HAP-1 (cell line): ENCODE measurements at regions not wholly inside any gene's neighbourhood (a gene's known extent, or its start where the extent isn't known, plus 50 kb on each side); places are given as distances from the start of the nearest gene placed in this dataset.

Source experiments
- DNase-seq, 2 experiments: peaks; one replicate each; pipeline ENCODE4 v3.0.0-alpha.2; 2016 to 2020; ENCODE audit warnings: low spot score in 2 of 2
- H3K27me3 ChIP-seq: fragments of 250-450 bp; sonication (Bioruptor Pico); 2 replicates; pipeline ENCODE4 v1.5.1; 2020; ENCODE audit warnings: low read depth, mild to moderate bottlenecking, moderate library complexity
- H3K36me3 ChIP-seq: fragments of 250-450 bp; sonication (Bioruptor Pico); replicated peaks from 2 replicates; pipeline ENCODE4 v1.5.1; 2020; ENCODE audit warnings: mild to moderate bottlenecking
- H3K4me1 ChIP-seq: fragments of 250-450 bp; sonication (Bioruptor Pico); 2 replicates; pipeline ENCODE4 v1.5.1; 2020; ENCODE audit warnings: mild to moderate bottlenecking
- H3K4me3 ChIP-seq: fragments of 250-450 bp; sonication (Bioruptor Pico); 2 replicates; pipeline ENCODE4 v1.5.1; 2020; ENCODE audit warnings: mild to moderate bottlenecking, moderate library complexity
- H3K9me3 ChIP-seq: fragments of 250-450 bp; sonication (Bioruptor Pico); 2 replicates; pipeline ENCODE4 v1.5.1; 2020; ENCODE audit warnings: mild to moderate bottlenecking, moderate library complexity
- in situ Hi-C: fragments of 300-500 bp; cut with MboI; formaldehyde crosslinking; loops from 3 replicates; pipeline ENCODE4 v1.14.3; 2020; ENCODE audit warnings: low sequenced_read_pairs, inconsistent platforms, mixed read lengths

DNA sequence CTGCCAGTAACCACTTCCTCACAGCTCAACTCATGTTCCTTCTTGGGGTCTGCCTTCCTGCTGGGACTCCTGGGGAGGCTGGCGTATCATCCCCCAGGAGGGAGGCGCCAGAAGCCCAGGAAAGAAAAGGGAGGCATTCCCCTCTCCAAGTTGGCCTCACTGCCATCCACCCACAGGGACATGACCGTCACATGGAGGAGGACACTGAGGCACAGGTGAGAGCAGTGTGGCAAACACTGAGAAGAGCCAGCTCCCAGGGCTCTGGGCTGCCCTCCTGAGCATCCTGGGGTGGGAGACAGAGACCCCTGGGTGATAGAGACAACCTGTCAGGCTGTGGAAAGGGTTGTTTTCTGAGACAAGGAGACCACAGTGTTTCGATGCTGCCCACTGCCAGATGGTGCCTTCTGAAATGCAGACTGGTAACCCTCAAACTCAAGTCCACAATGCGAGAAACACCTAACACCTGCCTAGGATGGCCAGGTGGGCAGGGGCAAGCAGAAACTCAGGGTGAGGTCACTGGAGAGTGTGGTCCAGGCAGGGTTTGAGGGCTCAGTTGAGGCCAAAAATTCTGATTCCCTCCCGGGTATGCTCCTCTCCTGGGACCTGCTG lies 1722.1 kb downstream of the TP53TG3F start:
- H3K4me1 ChIP-seq, result no peaks in the 10 kb centered on the region
- H3K9me3 ChIP-seq, result no peaks in the 10 kb centered on the region
- no peak for DNase-seq
- no peaks in the 10 kb centered on the region for H3K27me3 ChIP-seq
- no peaks in the 10 kb centered on the region for H3K36me3 ChIP-seq
- H3K4me3 ChIP-seq, result no peak overlapping the region
- in situ Hi-C loops, result no loop called here

DNA sequence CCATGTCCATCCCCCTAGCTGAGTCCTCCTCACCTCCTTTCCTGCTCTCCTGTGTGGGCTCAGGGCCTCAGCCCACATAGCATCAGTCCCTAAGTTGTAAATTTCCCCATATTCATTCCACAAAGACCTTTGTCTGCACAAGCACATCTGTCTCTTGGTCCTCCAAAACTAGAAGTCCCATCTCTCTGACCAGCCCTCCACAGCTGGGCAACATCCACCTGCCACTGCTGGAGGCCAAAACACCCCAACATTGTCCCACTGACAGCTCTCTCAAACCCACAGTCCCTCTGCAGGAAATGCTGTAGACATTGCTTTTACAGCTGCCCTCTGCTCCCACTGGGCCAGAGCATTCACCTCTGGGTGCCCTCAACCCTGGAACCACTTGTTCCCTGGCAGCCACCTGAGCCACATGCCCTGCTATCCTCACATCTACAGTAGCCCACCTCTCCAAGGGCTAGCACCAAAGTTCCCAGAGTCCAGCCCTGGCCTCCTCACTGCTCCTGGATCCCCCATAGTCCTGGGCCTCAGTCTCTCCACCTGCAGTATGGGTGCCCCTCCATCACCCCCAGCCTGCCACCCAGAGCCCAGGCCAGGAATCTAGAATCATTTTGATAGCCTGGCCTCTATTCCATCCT lies 1722.7 kb downstream of the TP53TG3F start:
- Histone ChIP-seq H3K9me3 (no peaks in the 10 kb centered on the region), H3K36me3 (no peaks in the 10 kb centered on the region), H3K4me3 (no peak overlapping the region), H3K27me3 (no peaks in the 10 kb centered on the region), H3K4me1 (no peaks in the 10 kb centered on the region)
- in situ Hi-C loops, result no loop called here
- DNase-seq, result no peak

DNA sequence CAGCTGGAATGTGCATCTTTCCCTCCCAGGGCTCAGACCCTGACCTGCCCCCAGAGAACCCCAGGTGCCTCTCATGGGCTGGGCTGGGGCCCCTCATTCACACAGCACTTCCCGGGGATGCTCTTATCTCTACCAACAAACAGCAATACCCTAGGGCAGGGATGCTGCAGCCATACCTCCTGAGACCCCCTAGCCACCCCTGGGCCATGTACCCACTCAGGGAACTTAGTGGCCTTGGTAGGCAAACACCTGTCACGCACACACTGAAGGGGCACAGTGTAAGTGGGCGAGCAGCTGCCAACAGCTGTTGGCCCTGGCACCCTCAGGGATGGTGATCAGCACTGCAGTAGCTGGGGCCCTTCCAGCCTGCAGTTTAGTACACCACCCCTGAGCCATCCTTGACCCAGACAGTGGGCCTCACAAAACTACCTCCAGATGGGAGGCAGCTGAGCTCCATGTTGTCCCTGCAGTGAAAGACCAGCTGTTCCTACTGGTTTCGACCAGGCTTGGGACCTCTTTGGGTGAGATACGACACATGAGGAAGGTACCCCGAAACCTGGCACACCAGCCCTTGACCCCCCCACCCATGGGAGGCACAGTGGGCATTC lies 1723.6 kb downstream of the TP53TG3F start:
- no peaks in the 10 kb centered on the region for H3K27me3 ChIP-seq
- no peak overlapping the region for H3K4me3 ChIP-seq
- H3K36me3 ChIP-seq, result no peaks in the 10 kb centered on the region
- no peaks in the 10 kb centered on the region for H3K4me1 ChIP-seq
- no peaks in the 10 kb centered on the region for H3K9me3 ChIP-seq
- no peak for DNase-seq
- in situ Hi-C loops, result no loop called here

DNA sequence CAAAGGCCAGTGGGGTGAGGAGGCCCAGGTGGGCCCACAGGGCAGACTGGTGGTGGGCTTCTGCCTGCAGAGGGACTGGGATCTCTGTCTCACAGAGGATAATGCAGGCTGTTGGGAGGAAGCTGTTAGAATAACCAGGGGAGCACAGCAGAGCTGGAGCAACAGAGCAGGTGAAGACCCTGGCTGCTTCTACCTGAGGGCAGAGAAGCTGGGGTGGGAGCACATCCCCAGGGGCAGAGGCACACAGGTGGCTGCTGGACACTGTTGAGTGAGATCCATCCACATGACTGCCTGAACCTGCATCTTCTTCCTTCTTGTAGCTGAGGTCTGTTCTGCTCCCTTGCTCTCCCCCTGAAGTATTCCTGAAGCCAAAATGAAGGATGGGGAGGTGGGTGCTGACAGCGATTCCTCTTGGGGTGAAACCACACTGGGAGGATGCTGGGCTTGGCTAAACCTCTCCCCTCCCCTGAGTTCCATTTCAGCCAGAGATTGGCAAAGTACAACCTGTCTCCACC lies 1725.0 kb downstream of the TP53TG3F start:
- in situ Hi-C loops, result no loop called here
- Histone ChIP-seq H3K4me3 (no peak overlapping the region), H3K4me1 (no peaks in the 10 kb centered on the region), H3K27me3 (no peaks in the 10 kb centered on the region), H3K36me3 (no peaks in the 10 kb centered on the region), H3K9me3 (no peaks in the 10 kb centered on the region)
- no peak for DNase-seq

DNA sequence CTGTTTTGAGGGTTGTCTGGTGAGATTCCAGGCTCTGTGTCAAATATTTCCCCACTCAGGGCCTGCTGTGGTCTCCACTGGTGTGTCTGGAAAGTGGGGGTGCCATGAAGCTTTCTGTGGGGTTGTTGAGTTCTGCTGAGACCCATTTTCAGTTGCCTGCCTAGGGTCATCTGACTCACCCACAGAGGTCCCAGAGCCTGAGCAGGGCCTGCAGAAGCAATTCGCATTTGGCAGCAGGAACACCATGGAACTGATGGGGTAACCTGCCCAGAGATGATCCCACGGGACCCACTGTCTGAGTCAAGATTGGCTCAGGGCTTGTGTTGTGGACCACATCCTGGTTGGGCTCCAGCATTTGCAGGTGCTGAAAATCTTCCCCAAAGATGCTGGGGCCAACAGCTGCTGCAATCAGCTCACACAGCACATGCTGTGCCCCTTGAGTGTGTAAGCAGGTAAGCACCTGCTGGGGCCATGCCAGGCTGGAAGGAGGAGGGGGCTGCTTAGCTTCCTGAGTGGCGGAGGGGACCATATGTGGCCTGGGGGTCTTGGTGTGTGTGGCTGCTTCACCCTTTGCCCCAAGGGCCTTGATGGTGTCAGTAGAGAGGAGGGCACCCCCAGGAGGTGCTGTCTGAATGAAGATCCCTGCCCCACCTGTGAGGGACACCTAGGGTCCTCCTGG lies 1726.1 kb downstream of the TP53TG3F start:
- no peaks in the 10 kb centered on the region for H3K4me1 ChIP-seq
- H3K9me3 ChIP-seq, result no peaks in the 10 kb centered on the region
- no peaks in the 10 kb centered on the region for H3K27me3 ChIP-seq
- no peak for DNase-seq
- no peak overlapping the region for H3K4me3 ChIP-seq
- H3K36me3 ChIP-seq, result no peaks in the 10 kb centered on the region
- in situ Hi-C loops, result no loop called here

DNA sequence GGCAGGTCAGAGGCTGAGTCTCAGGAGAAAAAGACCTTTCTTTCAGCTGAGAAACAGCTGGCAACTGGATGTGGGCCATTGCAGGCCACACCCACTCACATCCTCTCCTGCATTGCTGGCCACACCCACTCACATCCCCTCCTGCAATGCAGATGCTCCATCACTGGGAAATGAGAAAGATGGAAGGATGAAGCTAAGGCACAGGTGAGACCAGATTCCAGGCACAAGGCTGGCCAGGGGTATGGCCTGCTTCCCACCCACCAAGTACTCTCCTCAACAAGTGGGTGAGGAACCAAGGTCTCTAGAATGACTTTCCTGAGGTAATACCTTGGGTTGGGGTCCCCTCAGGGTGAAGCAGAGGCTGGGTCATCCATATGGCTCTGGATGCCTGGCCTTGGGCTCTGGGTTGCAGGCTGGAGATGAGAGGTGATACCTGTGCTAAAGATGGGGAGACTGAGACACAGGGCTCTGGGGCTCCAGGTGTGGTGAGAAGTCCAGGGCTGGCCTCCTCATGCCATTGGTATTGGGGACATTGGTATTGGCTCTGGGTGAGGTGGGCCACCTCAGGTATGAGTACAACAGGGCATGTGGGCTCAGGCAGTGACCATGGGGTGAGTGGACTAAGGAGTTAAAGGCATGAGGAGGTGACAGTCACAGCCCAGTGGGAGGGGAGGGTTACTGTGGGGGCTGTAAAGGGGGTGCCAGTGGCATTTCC lies 1726.8 kb downstream of the TP53TG3F start:
- in situ Hi-C loops, result no loop called here
- Histone ChIP-seq H3K9me3 (no peaks in the 10 kb centered on the region), H3K4me1 (no peaks in the 10 kb centered on the region), H3K36me3 (no peaks in the 10 kb centered on the region), H3K27me3 (no peaks in the 10 kb centered on the region), H3K4me3 (no peak overlapping the region)
- DNase-seq, result no peak

DNA sequence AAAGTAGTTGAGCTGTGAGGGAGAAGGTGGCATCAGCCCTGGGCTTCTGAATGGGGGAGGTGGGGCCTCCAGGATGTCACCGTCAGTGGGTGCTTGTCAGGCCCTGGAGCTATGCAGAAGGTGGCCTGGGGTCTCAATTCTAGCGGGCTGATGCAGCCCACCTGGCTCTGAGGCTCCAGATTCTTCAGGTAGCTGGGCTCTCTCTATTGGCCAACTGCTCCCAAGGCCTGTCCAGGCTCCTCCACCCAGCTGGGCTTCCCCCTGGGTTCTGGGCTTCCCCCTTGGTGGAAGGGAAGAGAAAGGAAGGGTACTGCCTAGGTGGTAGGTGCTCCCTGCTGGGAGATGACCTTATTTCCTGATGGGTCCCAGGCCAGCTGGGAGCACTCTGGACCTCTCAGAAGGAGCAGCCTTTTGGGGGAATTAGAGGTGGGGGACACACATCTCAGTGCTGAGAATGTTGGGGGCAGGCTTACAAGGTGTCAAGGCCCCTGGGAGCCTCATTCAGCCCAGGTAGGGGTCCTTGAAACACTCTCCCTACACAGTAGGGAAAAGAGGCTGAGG lies 1728.3 kb downstream of the TP53TG3F start:
- H3K4me1 ChIP-seq, result no peaks in the 10 kb centered on the region
- DNase-seq, result no peak
- no peaks in the 10 kb centered on the region for H3K36me3 ChIP-seq
- H3K9me3 ChIP-seq, result no peaks in the 10 kb centered on the region
- in situ Hi-C loops, result no loop called here
- H3K27me3 ChIP-seq, result no peaks in the 10 kb centered on the region
- no peak overlapping the region for H3K4me3 ChIP-seq

DNA sequence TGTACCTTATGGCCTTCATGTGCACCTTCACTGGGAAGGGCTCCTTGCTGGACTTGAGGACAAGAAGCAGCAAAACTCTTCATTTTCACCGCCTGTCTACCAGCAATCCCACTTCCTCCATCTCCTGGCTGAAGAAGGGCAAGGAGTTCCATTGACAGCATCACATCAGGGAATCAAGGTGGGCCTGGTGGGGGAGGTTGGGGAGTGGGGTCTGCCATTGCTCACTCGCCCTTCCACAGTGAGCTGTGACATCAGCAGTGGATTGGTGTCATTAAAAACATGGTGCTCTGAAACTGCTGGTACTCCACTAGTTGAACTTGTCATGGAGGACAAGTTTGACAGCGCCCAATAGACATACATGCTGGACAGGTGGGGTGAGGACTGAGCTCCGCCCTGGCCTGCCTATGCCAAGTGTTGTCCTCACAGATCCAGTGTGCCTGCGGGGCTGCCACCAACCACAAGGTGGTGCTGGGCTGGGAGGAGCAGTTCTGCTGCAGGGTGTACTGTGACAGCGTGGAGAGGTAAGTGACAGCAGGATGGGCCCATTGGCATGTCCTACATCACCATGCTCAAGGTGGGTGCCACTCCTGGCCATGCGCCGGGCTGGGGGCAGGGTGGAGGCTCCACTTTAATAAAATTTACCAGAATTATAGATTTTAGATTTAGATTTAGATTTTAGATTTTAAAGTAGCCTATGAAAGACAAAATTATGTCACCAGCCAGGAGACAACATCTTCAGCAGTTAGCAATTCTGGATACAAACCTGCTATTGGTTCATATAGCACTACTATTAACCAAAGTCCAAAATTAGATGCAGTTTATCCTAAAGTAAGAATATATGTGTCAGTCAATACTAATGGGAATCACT lies 1729.1 kb downstream of the TP53TG3F start:
- Histone ChIP-seq H3K36me3 (no peaks in the 10 kb centered on the region), H3K27me3 (no peaks in the 10 kb centered on the region), H3K9me3 (no peaks in the 10 kb centered on the region), H3K4me1 (no peaks in the 10 kb centered on the region), H3K4me3 (no peak overlapping the region)
- no peak for DNase-seq
- in situ Hi-C loops, result no loop called here

DNA sequence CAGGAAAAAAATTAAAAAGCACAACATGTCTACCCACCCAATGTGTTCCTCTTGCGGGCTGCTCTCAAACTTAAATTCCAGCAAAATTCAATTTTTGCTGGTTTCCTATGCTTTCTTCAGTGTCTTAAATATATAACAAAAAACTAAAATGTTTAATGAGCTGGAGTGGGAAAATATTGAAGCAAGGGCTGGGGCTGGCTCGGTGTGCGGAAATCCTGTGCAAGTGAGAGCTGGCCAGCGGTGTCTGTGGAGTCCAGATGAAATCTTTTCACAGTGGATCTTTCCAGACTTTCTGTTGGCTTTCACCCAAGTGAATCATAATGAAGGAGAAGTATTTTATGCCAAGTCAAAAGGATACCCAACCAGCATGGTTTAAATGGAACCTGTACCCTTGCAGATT lies 1733.6 kb downstream of the TP53TG3F start:
- no peak overlapping the region for H3K4me3 ChIP-seq
- in situ Hi-C loops, result no loop called here
- no peaks in the 10 kb centered on the region for H3K4me1 ChIP-seq
- DNase-seq, result no peak
- no peaks in the 10 kb centered on the region for H3K27me3 ChIP-seq
- H3K9me3 ChIP-seq, result no peaks in the 10 kb centered on the region
- no peaks in the 10 kb centered on the region for H3K36me3 ChIP-seq

DNA sequence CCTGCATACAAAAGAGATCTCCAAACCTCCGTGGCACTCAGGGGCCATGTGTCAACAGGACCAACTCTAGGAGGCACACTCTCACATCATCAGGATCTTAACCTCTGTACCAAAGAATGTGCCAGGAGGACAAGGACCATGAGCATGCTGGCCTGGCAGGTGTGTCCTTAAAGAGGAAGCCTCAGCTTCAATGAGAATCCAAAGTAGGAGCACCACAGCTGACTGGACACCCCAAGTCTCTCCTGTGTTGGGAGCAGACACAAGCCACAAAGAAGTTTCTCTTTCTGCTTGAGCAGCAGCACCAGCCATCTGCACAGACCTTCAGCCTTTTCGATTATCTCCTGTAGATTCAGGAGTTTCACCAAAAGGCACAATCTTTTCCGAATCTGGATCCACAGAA lies 1734.5 kb downstream of the TP53TG3F start:
- DNase-seq, result no peak
- Histone ChIP-seq H3K9me3 (no peaks in the 10 kb centered on the region), H3K4me1 (no peaks in the 10 kb centered on the region), H3K36me3 (no peaks in the 10 kb centered on the region), H3K27me3 (no peaks in the 10 kb centered on the region), H3K4me3 (no peak overlapping the region)
- in situ Hi-C loops, result no loop called here

DNA sequence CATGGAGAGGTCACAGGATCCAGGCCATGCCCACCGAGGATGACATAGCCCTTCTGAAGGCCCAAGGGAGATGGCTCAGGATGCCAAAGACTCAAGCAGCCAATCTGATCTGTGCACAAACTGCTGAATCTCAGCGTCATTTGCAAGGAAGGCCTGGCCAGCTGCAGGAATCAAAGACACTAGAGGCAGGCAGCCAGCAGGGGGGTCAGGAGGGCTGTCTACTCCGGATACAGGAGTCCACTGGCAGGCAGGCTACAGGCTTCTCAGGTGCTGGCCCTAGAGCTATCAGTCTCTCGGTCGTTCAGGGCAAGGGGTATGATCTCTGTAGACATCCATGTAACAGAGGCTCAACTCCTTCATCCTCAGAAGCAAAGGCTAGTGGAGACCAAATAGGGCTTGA lies 1735.3 kb downstream of the TP53TG3F start:
- no peaks in the 10 kb centered on the region for H3K9me3 ChIP-seq

DNA sequence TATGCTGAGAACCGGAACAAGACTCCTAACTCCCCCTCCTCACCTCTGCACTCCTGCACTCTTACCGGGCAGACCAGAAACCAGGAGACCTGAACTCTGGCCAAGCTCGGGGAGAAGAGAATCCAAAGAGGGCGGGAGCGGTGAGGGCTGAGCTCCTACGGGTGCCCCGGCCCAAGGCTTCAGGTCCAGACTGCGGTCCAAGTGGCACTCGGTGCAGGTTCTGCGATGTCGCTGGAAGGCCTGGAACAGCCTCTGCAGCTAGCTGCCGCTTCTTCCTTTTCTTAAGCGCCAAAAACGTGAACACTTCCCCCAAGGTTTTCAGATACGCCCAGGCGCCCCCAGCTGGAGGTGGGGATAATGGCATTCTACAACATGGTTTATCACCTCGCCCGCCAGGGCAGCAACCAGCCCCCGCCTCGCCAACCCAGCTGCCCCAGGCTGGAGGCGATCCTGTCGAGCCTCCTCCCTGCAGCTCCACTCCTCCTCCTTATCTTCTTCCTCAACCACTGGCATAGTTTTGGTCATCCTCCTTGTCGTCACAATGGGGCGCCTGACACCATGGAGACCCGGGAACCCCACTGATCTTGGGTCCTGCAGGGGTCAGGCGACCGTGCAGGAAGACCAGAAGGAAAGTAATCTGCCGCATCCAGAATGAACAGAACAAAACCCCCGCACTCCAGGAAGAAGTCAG lies 1735.9 kb downstream of the TP53TG3F start:
- no peak for DNase-seq
- H3K27me3 ChIP-seq, result no peaks in the 10 kb centered on the region
- in situ Hi-C loops, result no loop called here
- no peak overlapping the region for H3K4me3 ChIP-seq
- no peaks in the 10 kb centered on the region for H3K4me1 ChIP-seq
- no peaks in the 10 kb centered on the region for H3K9me3 ChIP-seq
- no peaks in the 10 kb centered on the region for H3K36me3 ChIP-seq

More for the DNA sequence above, 1735.3 kb downstream of the TP53TG3F start:
- Histone ChIP-seq H3K4me3 (no peak overlapping the region), H3K36me3 (no peaks in the 10 kb centered on the region), H3K4me1 (no peaks in the 10 kb centered on the region), H3K27me3 (no peaks in the 10 kb centered on the region)
- in situ Hi-C loops, result no loop called here
- DNase-seq, result no peak
